DOHH2 (cell line): ENCODE measurements at regions not wholly inside any gene's neighbourhood (a gene's known extent, or its start where the extent isn't known, plus 50 kb on each side); places are given as distances from the start of the nearest gene placed in this dataset.

Source experiments
- H3F3A ChIP-seq: fragments of 200-600 bp; sonication (generic), shearing (Covaris generic); 2 replicates; pipeline ENCODE4 v1.6.0; 2016; ENCODE audit warnings: antibody characterized with exemption, mild to moderate bottlenecking; ENCODE audit not compliant: control insufficient read depth, insufficient read depth
- H3K27ac ChIP-seq: fragments of 200-600 bp; sonication (generic); 2 replicates; pipeline ENCODE4 v1.5.1; 2014; ENCODE audit warnings: low read depth, mild to moderate bottlenecking, low read length, moderate library complexity
- H3K27me3 ChIP-seq: fragments of 200-600 bp; sonication (generic); 2 replicates; pipeline ENCODE4 v1.6.1; 2014; ENCODE audit warnings: mild to moderate bottlenecking, low read length, mixed read lengths; ENCODE audit not compliant: control insufficient read depth
- H3K36me3 ChIP-seq: fragments of 200-600 bp; sonication (generic); 2 replicates; pipeline ENCODE4 v1.6.1; 2014; ENCODE audit warnings: mild to moderate bottlenecking, low read length, moderate library complexity, mixed read lengths; ENCODE audit not compliant: control insufficient read depth
- H3K4me1 ChIP-seq: fragments of 200-600 bp; sonication (generic); 2 replicates; pipeline ENCODE4 v1.6.1; 2014; ENCODE audit warnings: mild to moderate bottlenecking, low read length, mixed read lengths; ENCODE audit not compliant: control insufficient read depth
- H3K4me2 ChIP-seq: fragments of 200-600 bp; sonication (generic); 2 replicates; pipeline ENCODE4 v1.6.0; 2014; ENCODE audit warnings: mild to moderate bottlenecking, low read length, moderate library complexity
- H3K4me3 ChIP-seq: fragments of 200-600 bp; sonication (generic); 2 replicates; pipeline ENCODE4 v1.5.1; 2014; ENCODE audit warnings: mild to moderate bottlenecking, low read length, mixed read lengths
- H3K79me2 ChIP-seq: fragments of 200-600 bp; sonication (generic); 2 replicates; pipeline ENCODE4 v1.6.1; 2014; ENCODE audit warnings: mild to moderate bottlenecking, low read length, mixed read lengths; ENCODE audit not compliant: control insufficient read depth
- H3K9me2 ChIP-seq: fragments of 200-600 bp; sonication (generic); replicated peaks from 2 replicates; pipeline ENCODE4 v1.6.1; 2014; ENCODE audit warnings: mild to moderate bottlenecking, low read length, mixed read lengths; ENCODE audit not compliant: control insufficient read depth
- H3K9me3 ChIP-seq: fragments of 200-600 bp; sonication (generic); 2 replicates; pipeline ENCODE4 v1.6.1; 2014; ENCODE audit warnings: antibody characterized with exemption, low read length, mixed read lengths; ENCODE audit not compliant: control insufficient read depth, insufficient read depth
- H4K20me1 ChIP-seq: fragments of 200-600 bp; sonication (generic); 2 replicates; pipeline ENCODE4 v1.6.0; 2014; ENCODE audit warnings: low read depth, mild to moderate bottlenecking, antibody characterized with exemption, low read length, moderate library complexity; ENCODE audit not compliant: control insufficient read depth, insufficient read depth
- CTCF ChIP-seq: fragments of 200-600 bp; sonication (generic); IDR thresholded peaks from one replicate; pipeline ENCODE4 v1.5.1; 2014; ENCODE audit warnings: antibody characterized with exemption, mild to moderate bottlenecking, low read depth, low read length; ENCODE audit not compliant: poor library complexity, severe bottlenecking
- EZH2phosphoT487 ChIP-seq: fragments of 200-600 bp; sonication (generic); IDR thresholded peaks from 2 replicates; pipeline ENCODE4 v1.6.1; 2017; ENCODE audit warnings: borderline replicate concordance, mild to moderate bottlenecking, antibody characterized with exemption, low read length, moderate library complexity, mixed read lengths

- no peaks in the 10 kb centered on the region for H3K4me1 ChIP-seq
- no peak overlapping the region for H3K4me2 ChIP-seq
- TF ChIP-seq EZH2phosphoT487 (no peak), CTCF (no peak)
Observed at GRCh38 chr13:39144391-39144790, 106.1 kb downstream of the NHLRC3 start.

GRCh38 chr13:39144941-39145533, 106.8 kb downstream of the NHLRC3 start:
- H3K27me3 ChIP-seq = peaks cover 30% of the 10 kb centered on the region
- H4K20me1 ChIP-seq = no peaks in the 10 kb centered on the region
- no peaks in the 10 kb centered on the region for H3K36me3 ChIP-seq
- H3K4me1 ChIP-seq = no peaks in the 10 kb centered on the region
- no peak for TF ChIP-seq EZH2phosphoT487
- peak; percentile 66 for TF ChIP-seq CTCF
- no peaks in the 10 kb centered on the region for H3K9me2 ChIP-seq
- H3K79me2 ChIP-seq = no peaks in the 10 kb centered on the region
- no peak overlapping the region for H3K4me3 ChIP-seq
- no peaks in the 10 kb centered on the region for H3F3A ChIP-seq
- no peak overlapping the region for H3K27ac ChIP-seq
- no peaks in the 10 kb centered on the region for H3K9me3 ChIP-seq
- no peak overlapping the region for H3K4me2 ChIP-seq

More at GRCh38 chr13:39144391-39144790, 106.1 kb downstream of the NHLRC3 start:
- Histone ChIP-seq H3K27ac (no peak overlapping the region), H3F3A (no peaks in the 10 kb centered on the region), H3K4me3 (no peak overlapping the region), H3K9me3 (no peaks in the 10 kb centered on the region), H3K9me2 (no peaks in the 10 kb centered on the region), H3K79me2 (no peaks in the 10 kb centered on the region), H4K20me1 (no peaks in the 10 kb centered on the region), H3K36me3 (no peaks in the 10 kb centered on the region), H3K27me3 (peaks cover 27% of the 10 kb centered on the region)

GRCh38 chr13:39148513-39148961, 110.3 kb downstream of the NHLRC3 start:
- Histone ChIP-seq H3F3A (no peaks in the 10 kb centered on the region), H3K4me1 (no peaks in the 10 kb centered on the region), H3K36me3 (no peaks in the 10 kb centered on the region), H3K27me3 (peaks cover 25% of the 10 kb centered on the region), H3K4me2 (no peak overlapping the region), H3K79me2 (no peaks in the 10 kb centered on the region), H3K9me2 (no peaks in the 10 kb centered on the region), H4K20me1 (no peaks in the 10 kb centered on the region), H3K9me3 (no peaks in the 10 kb centered on the region), H3K4me3 (no peak overlapping the region), H3K27ac (no peak overlapping the region)
- no peak for TF ChIP-seq CTCF
- no peak for TF ChIP-seq EZH2phosphoT487
